ENCODE measurements at regions not wholly inside any gene's neighbourhood (a gene's known extent, or its start where the extent isn't known, plus 50 kb on each side); places are given as distances from the start of the nearest gene placed in this dataset.

GRCh38 chr21:27047658-27048314 lies 80.9 kb upstream of the ADAMTS5 start:
- no peak for TF ChIP-seq CTCF (conservative IDR thresholded peaks at IDR 0.05 in 1 of 2, IDR thresholded peaks at IDR 0.05 in 1 of 2; ENCODE audit: extremely low read depth in 1 of 2, insufficient read depth in 1 of 2, low read depth in 1 of 2, low read length in 2 of 2)
- TF ChIP-seq EZH2 (IDR thresholded peaks at IDR 0.05; ENCODE audit: borderline replicate concordance, low read length) = no peak
